K562 (cell line): ENCODE measurements at regions not wholly inside any gene's neighbourhood (a gene's known extent, or its start where the extent isn't known, plus 50 kb on each side); places are given as distances from the start of the nearest gene placed in this dataset.
"Not testable (repeated sequence)": the region's sequence is repeated elsewhere in the genome, so short reads cannot be mapped to it uniquely, and the experiment has no call there.

Experiments
- E2F3 ChIP-seq: fragments of 250-450 bp; sonication (Bioruptor Pico); IDR thresholded peaks from 2 replicates; pipeline ENCODE4 v1.4.0; 2020; ENCODE audit warnings: mild to moderate bottlenecking
- GATA2 ChIP-seq: sonication (generic); formaldehyde crosslinking; IDR thresholded peaks from 2 replicates; pipeline ENCODE4 v1.4.0; 2020; ENCODE audit warnings: mild to moderate bottlenecking, missing genetic modification reagents
- NCOA1 ChIP-seq: fragments of 450-650 bp; IDR thresholded peaks from 2 replicates; pipeline ENCODE4 v1.6.1; 2016; ENCODE audit warnings: low read depth
- SAP30 ChIP-seq: fragments of 200-600 bp; sonication (generic); IDR thresholded peaks from 2 replicates; pipeline ENCODE4 v1.6.1; 2012; ENCODE audit warnings: borderline replicate concordance, low read depth, mild to moderate bottlenecking, moderate library complexity, low read length, control low read depth, inconsistent platforms; ENCODE audit not compliant: insufficient read depth, poor library complexity, severe bottlenecking
- XRCC4 ChIP-seq: IDR thresholded peaks from one replicate; pipeline ENCODE4 v1.6.1; 2011; ENCODE audit not compliant: insufficient read depth, insufficient read length; ENCODE audit errors: extremely low read depth
- ZEB2 ChIP-seq: fragments of 450-650 bp; IDR thresholded peaks from 2 replicates; pipeline ENCODE4 v1.6.1; 2016
- TF ChIP-seq, protein P1 (sequence below), 2 experiments: fragments of 450-650 bp; formaldehyde crosslinking in 1 of 2; IDR thresholded peaks; 2 replicates each; pipeline versions ENCODE4 v1.4.0 to v1.6.1; 2014 to 2020; ENCODE audit warnings: mild to moderate bottlenecking in 2 of 2, borderline replicate concordance in 1 of 2, low read depth in 1 of 2

DNA sequence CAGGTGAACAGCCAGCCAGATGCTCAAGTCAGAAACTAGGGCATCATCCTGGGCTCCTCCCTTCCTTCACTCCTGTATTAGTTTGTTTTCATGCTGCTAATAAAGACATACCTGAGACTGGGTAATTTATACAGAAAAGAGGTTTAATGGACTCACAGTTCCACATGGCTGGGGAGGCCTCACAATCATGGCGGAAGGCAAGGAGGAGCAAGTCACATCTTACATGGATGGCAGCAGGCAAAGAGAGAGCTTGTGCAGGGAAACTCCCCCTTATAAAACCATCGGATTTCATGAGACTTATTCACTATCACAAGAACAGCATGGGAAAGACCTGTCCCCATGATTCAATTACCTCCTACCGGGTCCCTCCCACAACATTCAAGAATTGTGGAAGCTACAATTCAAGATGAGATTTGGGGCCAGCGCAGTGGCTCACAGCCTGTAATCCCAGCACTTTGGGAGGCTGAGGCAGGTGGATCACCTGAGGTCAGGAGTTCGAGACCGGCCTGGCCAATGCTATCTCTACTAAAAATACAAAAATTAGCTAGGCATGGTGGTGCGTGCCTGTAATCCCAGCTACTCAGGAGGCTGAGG is 78.0 kb downstream of the CHRD start:
- not testable (repeated sequence) for TF ChIP-seq SAP30; E2F3; GATA2 (CRISPR knock-in tag); XRCC4; NCOA1; ZEB2
- TF ChIP-seq, protein P1, sequence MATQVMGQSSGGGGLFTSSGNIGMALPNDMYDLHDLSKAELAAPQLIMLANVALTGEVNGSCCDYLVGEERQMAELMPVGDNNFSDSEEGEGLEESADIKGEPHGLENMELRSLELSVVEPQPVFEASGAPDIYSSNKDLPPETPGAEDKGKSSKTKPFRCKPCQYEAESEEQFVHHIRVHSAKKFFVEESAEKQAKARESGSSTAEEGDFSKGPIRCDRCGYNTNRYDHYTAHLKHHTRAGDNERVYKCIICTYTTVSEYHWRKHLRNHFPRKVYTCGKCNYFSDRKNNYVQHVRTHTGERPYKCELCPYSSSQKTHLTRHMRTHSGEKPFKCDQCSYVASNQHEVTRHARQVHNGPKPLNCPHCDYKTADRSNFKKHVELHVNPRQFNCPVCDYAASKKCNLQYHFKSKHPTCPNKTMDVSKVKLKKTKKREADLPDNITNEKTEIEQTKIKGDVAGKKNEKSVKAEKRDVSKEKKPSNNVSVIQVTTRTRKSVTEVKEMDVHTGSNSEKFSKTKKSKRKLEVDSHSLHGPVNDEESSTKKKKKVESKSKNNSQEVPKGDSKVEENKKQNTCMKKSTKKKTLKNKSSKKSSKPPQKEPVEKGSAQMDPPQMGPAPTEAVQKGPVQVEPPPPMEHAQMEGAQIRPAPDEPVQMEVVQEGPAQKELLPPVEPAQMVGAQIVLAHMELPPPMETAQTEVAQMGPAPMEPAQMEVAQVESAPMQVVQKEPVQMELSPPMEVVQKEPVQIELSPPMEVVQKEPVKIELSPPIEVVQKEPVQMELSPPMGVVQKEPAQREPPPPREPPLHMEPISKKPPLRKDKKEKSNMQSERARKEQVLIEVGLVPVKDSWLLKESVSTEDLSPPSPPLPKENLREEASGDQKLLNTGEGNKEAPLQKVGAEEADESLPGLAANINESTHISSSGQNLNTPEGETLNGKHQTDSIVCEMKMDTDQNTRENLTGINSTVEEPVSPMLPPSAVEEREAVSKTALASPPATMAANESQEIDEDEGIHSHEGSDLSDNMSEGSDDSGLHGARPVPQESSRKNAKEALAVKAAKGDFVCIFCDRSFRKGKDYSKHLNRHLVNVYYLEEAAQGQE (IDR thresholded peaks at IDR 0.05; ENCODE audit: borderline replicate concordance) = not testable (repeated sequence)
- TF ChIP-seq, protein P1 (CRISPR knock-in tag; IDR thresholded peaks at IDR 0.05; ENCODE audit: low read depth) = not testable (repeated sequence)
